Upper lobe of right lung (tissue), 1 donor: ENCODE measurements at regions not wholly inside any gene's neighbourhood (a gene's known extent, or its start where the extent isn't known, plus 50 kb on each side); places are given as distances from the start of the nearest gene placed in this dataset.

Experiments
- ATAC-seq: fragments of 200-7000 bp; cut with Tn5 transposase; one replicate; pipeline ENCODE4 v1.9.1; 2020; ENCODE audit warnings: mild to moderate bottlenecking, moderate library complexity
- DNase-seq: peaks from one replicate; pipeline ENCODE4 v3.0.0-alpha.2; 2020
- H3K27ac ChIP-seq: fragments of 200-600 bp; one replicate; pipeline ENCODE4 v1.8.0; 2022
- H3K27me3 ChIP-seq: fragments of 200-600 bp; one replicate; pipeline ENCODE4 v1.8.0; 2022; ENCODE audit warnings: mild to moderate bottlenecking
- H3K36me3 ChIP-seq: fragments of 200-600 bp; one replicate; pipeline ENCODE4 v1.8.0; 2022
- H3K4me1 ChIP-seq: fragments of 200-600 bp; one replicate; pipeline ENCODE4 v1.8.0; 2022
- H3K4me3 ChIP-seq: fragments of 200-600 bp; one replicate; pipeline ENCODE4 v1.8.0; 2022; ENCODE audit warnings: mild to moderate bottlenecking
- H3K9me3 ChIP-seq: fragments of 200-600 bp; one replicate; pipeline ENCODE4 v1.8.0; 2022
- CTCF ChIP-seq: fragments of 200-600 bp; IDR thresholded peaks from one replicate; pipeline ENCODE4 v1.8.0; 2022; ENCODE audit warnings: antibody characterized with exemption
- intact Hi-C: fragments of 100-400 bp; cut with DNase I; formaldehyde crosslinking; loops from one replicate; pipeline ENCODE4 v1.11.0; 2022
- donor health status: DM: no; HTN: yes; CAD: no; lungs with severe emphysema.

- Histone ChIP-seq H3K36me3 (no peaks in the 10 kb centered on the region), H3K4me1 (no peaks in the 10 kb centered on the region), H3K4me3 (no peak overlapping the region), H3K27me3 (no peaks in the 10 kb centered on the region), H3K27ac (no peak overlapping the region), H3K9me3 (no peaks in the 10 kb centered on the region)
- DNase-seq (no peak), ATAC-seq (no peak)
- no peak for TF ChIP-seq CTCF
- intact Hi-C loops: no loop called here
Observed at GRCh38 chrX:107560041-107560440, 68.3 kb upstream of the PRPS1 start.

- H3K9me3 ChIP-seq: no peaks in the 10 kb centered on the region
- H3K4me3 ChIP-seq: no peak overlapping the region
- H3K4me1 ChIP-seq: no peaks in the 10 kb centered on the region
- no peak for TF ChIP-seq CTCF
- ATAC-seq (no peak), DNase-seq (no peak)
- intact Hi-C loops: no loop called here
- no peaks in the 10 kb centered on the region for H3K36me3 ChIP-seq
- H3K27me3 ChIP-seq: no peaks in the 10 kb centered on the region
- no peak overlapping the region for H3K27ac ChIP-seq
Observed at GRCh38 chrX:107560980-107561379, 67.3 kb upstream of the PRPS1 start.

- no peak for TF ChIP-seq CTCF
- intact Hi-C loops: no loop called here
Observed at GRCh38 chrX:107561468-107562215, 66.7 kb upstream of the PRPS1 start.

GRCh38 chrX:107562482-107562881 is 65.8 kb upstream of the PRPS1 start:
- H3K36me3 ChIP-seq: no peaks in the 10 kb centered on the region
- H3K4me1 ChIP-seq: no peaks in the 10 kb centered on the region
- no peaks in the 10 kb centered on the region for H3K9me3 ChIP-seq
- DNase-seq (no peak), ATAC-seq (no peak)
- H3K27me3 ChIP-seq: no peaks in the 10 kb centered on the region
- no peak overlapping the region for H3K27ac ChIP-seq
- intact Hi-C loops: no loop called here
- no peak overlapping the region for H3K4me3 ChIP-seq
- no peak for TF ChIP-seq CTCF

More at GRCh38 chrX:107561468-107562215, 66.7 kb upstream of the PRPS1 start:
- Histone ChIP-seq H3K4me1 (no peaks in the 10 kb centered on the region), H3K27ac (no peak overlapping the region), H3K9me3 (no peaks in the 10 kb centered on the region), H3K4me3 (no peak overlapping the region), H3K27me3 (no peaks in the 10 kb centered on the region), H3K36me3 (no peaks in the 10 kb centered on the region)
- DNase-seq (no peak), ATAC-seq (no peak)

GRCh38 chrX:107563824-107564223 is 64.5 kb upstream of the PRPS1 start:
- Histone ChIP-seq H3K9me3 (no peaks in the 10 kb centered on the region), H3K27me3 (no peaks in the 10 kb centered on the region), H3K4me3 (no peak overlapping the region), H3K27ac (no peak overlapping the region), H3K4me1 (no peaks in the 10 kb centered on the region), H3K36me3 (no peaks in the 10 kb centered on the region)
- ATAC-seq (no peak), DNase-seq (no peak)
- TF ChIP-seq CTCF: no peak
- intact Hi-C loops: no loop called here

GRCh38 chrX:107565015-107565414 is 63.3 kb upstream of the PRPS1 start:
- Histone ChIP-seq H3K4me3 (no peak overlapping the region), H3K9me3 (no peaks in the 10 kb centered on the region), H3K27ac (no peak overlapping the region), H3K36me3 (no peaks in the 10 kb centered on the region), H3K4me1 (no peaks in the 10 kb centered on the region), H3K27me3 (no peaks in the 10 kb centered on the region)
- no peak for DNase-seq
- TF ChIP-seq CTCF: no peak
- no peak for ATAC-seq
- intact Hi-C loops: no loop called here
